CD4-positive, alpha-beta T cell treated with Interleukin-17A for 1 hour (primary cell): ENCODE measurements at regions not wholly inside any gene's neighbourhood (a gene's known extent, or its start where the extent isn't known, plus 50 kb on each side); places are given as distances from the start of the nearest gene placed in this dataset.
"Not testable (repeated sequence)": the region's sequence is repeated elsewhere in the genome, so short reads cannot be mapped to it uniquely, and the experiment has no call there.

Experiments
- DNase-seq: peaks from one replicate; pipeline ENCODE4 v3.0.0-alpha.2; 2020

- no peak for DNase-seq
These were observed 926.8 kb downstream of the PLA2G4A start for GRCh38 chr1:187755536-187755935.

DNA sequence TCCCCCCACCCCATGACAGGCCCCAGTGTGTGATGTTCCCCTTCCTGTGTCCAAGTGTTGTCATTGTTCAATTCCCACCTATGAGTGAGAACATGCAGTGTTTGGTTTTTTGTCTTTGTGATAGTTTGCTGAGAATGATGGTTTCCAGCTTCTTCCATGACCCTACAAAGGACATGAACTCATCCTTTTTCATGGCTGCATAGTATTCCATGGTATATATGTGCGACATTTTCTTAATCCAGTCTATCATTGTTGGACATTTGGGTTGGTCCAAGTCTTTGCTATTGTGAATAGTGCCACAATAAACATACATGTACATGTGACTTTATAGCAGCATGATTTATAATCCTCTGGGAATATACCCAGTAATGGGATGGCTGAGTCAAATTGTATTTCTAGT, 927.9 kb downstream of the PLA2G4A start:
- DNase-seq: not testable (repeated sequence)

GRCh38 chr1:187759825-187760333, 931.1 kb downstream of the PLA2G4A start:
- no peak for DNase-seq

DNA sequence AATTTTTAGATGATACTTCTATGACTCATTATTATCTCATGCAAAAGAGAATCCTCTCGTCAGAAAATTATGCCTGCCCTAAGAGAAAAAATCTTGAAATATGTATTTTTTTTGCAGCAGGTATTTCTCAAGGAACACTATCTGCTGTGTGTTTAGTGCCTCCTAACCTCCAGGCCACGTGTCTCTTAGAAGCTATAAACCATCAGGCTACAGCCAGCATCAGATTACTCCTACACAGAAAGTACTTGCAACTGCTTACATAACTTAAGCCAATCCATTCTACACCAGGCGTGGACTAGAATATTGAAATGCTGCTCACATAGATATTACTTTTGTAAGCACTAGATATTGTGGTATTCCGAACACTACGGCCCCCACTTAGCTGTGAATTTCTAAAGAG, 933.4 kb downstream of the PLA2G4A start:
- no peak for DNase-seq

- DNase-seq: no peak
These were observed 934.7 kb downstream of the PLA2G4A start for GRCh38 chr1:187763465-187763864.

- DNase-seq: no peak
These were observed 935.2 kb downstream of the PLA2G4A start for GRCh38 chr1:187763976-187764375.

DNA sequence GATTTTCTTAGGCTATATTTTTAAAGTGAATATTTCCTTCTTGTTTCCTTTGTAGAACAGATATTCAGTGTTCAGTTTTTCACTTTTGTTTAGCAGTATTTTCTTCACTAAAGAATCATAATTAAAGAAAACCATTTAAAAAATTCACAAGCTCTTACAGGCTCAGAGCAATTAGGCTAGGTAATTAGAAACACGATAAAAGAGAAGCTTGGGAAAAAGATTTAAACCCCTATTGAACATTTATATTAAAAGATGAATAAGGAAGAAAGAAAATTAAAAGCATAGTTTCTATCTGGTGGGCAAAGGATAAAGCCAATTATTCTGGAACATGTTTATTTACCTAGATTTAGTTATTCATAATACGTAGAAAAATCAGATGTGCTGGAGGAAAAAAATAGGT, 942.6 kb downstream of the PLA2G4A start:
- DNase-seq: no peak

- DNase-seq: no peak
These were observed 944.4 kb downstream of the PLA2G4A start for GRCh38 chr1:187773168-187773567.

DNA sequence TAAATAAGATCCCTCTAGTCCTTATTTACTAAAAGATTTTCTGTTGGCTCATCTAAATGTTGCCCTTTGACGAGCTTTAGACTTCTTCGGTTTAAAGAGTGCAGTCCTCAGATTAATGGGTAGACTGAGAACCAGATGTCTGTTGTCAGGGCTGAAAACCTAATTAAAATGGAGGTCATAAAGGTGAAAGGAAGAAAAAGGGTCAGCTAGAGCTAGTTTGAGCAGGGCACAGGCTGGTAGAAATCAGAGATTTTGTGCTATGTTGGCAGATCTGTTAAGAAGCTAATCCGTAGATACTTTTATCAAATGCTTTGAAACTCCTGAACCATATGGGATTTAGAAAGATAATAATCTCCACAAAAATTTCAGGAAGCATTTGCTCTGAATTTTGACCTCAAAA, 959.0 kb downstream of the PLA2G4A start:
- DNase-seq: no peak

DNA sequence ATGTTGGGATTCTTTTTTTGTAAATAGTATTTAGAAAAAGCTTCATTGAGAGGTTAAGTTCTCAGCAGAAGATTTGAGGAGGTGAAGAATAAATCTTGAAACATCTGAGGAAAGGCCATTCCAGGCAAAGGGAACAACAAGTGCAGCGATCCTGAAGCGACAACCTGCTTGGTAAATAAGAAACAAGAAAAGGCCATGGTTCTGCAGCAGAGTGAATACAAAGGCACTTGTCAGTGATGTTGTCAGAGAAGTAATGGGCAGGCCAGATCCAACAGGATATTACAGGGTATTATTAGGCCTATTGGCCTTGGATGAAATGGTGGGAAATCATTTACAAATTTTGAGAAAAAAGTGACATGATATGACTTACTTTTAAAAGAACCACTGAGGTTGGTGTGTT, 960.0 kb downstream of the PLA2G4A start:
- no peak for DNase-seq

DNA sequence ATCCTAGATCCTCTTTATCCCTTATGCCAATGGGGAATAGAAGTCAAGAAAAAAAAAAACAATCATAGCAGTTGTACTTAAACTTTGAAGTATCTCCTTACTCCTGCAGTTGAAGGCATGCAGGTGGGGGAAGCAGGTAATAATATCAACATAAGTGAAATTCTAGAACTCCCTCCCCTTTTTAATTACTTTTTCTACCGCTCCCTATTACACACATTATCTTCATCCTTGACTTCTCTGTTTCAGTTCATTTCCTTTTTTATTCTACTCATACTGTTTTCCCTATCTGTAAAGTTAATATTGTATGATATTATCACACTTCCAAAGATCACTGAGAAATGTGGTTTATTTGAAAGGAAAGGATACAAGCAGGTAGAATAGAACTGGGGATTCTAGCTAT, 962.0 kb downstream of the PLA2G4A start:
- no peak for DNase-seq

DNA sequence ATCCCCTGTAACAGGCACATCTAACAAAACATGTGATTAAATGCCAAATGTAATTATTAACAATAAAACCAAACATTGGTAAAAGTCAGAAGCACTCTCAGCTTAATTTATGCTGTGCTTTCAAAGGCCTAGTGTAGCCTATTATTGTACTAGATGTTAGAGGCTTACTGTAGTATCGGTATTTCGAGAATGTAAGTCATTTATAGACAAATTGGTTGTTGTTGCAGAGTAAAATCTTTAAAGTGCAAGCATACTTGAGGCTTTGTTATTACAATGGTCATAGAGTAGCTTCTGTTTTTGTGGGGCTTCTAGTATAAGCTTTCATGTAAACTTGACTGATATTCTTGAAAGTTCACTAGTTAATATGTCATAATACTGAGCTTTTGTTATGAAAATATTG, 965.8 kb downstream of the PLA2G4A start:
- no peak for DNase-seq

DNA sequence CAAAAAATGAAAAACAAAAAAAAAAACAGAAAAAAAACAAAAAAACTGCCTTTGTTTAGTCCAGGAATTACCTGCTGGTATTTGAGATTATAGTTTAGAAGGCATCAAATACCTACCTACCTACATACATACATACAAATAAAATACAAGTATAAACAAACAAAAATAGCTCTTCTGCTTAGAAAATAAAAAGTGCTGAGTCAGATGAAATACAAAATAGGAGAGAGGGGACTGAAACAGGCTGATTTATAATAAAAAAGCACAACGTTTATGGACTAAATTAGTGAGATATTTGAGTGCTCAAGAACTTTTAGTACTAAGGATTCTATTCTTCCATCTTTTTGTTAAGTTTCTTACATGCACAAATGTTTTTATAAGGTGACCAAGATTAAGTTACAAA, 980.8 kb downstream of the PLA2G4A start:
- no peak for DNase-seq

- no peak for DNase-seq
These were observed 987.9 kb downstream of the PLA2G4A start for GRCh38 chr1:187816646-187817045.

DNA sequence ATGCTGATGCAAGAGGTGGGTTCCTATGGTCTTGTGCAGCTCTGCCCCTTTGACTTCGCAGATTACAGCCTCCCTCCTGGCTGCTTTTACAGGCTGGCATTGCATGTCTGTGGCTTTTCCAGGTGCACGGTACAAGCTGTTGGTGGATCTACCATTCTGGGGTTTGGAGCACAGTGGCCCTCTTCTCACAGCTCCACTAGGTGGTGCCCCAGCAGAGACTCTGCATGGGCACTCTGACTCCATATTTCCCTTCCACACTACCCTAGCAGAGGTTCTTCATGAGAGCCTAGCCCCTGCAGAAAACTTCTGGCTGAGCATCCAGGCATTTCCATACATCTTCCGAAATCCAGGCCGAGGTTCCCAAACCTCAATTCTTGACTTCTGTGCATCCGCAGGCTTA, 989.0 kb downstream of the PLA2G4A start:
- DNase-seq: no peak

- DNase-seq: no peak
These were observed 990.3 kb downstream of the PLA2G4A start for GRCh38 chr1:187819086-187819485.

DNA sequence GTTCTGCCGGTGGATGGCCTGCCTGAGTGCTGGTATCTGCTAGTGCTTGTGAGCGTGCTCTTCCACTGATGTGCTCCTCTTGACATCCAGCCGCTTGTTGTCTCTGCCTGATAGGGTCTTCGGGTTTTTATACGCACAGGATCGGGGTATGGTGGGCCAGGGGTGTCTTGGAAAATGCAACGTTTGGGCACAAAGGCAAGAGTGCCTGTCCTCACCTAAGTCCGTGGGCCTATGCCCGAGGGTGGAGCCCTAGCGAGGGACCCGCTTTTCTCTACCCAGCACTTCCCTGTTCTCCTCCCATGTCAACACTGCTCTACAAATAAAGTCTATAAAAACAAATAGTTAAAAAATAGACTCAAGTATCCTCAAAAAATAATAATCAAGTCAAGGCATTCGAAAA, 1007.8 kb downstream of the PLA2G4A start:
- no peak for DNase-seq

- DNase-seq: no peak
These were observed 1009.0 kb downstream of the PLA2G4A start for GRCh38 chr1:187837787-187838186.

GRCh38 chr1:187838335-187839293, 1009.9 kb downstream of the PLA2G4A start:
- DNase-seq: no peak

GRCh38 chr1:187839873-187840272, 1011.1 kb downstream of the PLA2G4A start:
- DNase-seq: no peak

- DNase-seq: no peak
These were observed 1011.8 kb downstream of the PLA2G4A start for GRCh38 chr1:187840557-187840956.

- no peak for DNase-seq
These were observed 1013.8 kb downstream of the PLA2G4A start for GRCh38 chr1:187842406-187843165.

- no peak for DNase-seq
These were observed 1015.6 kb downstream of the PLA2G4A start for GRCh38 chr1:187844313-187844712.

DNA sequence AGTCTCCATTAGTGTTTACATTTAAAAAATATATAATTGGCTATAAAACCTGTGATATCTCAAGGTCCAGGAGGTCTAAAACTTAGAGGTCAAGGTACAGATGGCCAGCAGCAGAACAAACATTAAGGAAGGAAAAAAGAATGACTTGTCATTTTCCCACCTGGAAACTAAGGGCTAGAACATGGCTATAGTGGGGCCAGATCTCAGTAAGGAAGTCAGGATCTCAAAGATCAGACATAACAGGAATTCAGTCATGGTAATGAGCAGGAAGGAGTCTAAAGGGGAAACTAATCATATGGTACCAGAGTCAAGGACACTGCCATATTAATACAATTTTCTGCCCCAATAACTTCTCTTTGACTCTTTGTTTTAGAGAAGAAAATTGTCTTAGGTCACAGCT, 1018.8 kb downstream of the PLA2G4A start:
- no peak for DNase-seq
